Activated naive CD8-positive, alpha-beta T cell treated with anti-CD3 and anti-CD28 coated beads, Interleukin-2, amount 10 ng/mL, durations not matched to agents 7 days and 5 days (primary cell): ENCODE measurements at regions not wholly inside any gene's neighbourhood (a gene's known extent, or its start where the extent isn't known, plus 50 kb on each side); places are given as distances from the start of the nearest gene placed in this dataset.

Experiments
- ATAC-seq: fragments of 150-1000 bp; cut with Tn5 transposase; one replicate; pipeline ENCODE4 v1.10.0; 2021; ENCODE audit warnings: low read depth, moderate library complexity
- POLR2A ChIA-PET: fragments of 350-600 bp; sonication (Branson Sonifier 250); formaldehyde crosslinking; loops from one replicate; lab custom pipeline; 2021; ENCODE audit warnings: antibody characterized with exemption; lab: Charles Lee
- DNase-seq: peaks from one replicate; pipeline ENCODE4 v3.0.0; 2021
- H3K27ac Mint-ChIP-seq: one replicate; pipeline ENCODE4 v1.8.0; 2022; ENCODE audit warnings: mild to moderate bottlenecking, mixed read lengths
- H3K27me3 Mint-ChIP-seq: one replicate; pipeline ENCODE4 v1.8.0; 2022; ENCODE audit warnings: mild to moderate bottlenecking, moderate library complexity, mixed read lengths
- H3K36me3 Mint-ChIP-seq: one replicate; pipeline ENCODE4 v1.8.0; 2021; ENCODE audit warnings: mild to moderate bottlenecking, mixed read lengths
- H3K4me1 Mint-ChIP-seq: one replicate; pipeline ENCODE4 v1.8.0; 2021; ENCODE audit warnings: mixed read lengths
- H3K4me3 Mint-ChIP-seq: one replicate; pipeline ENCODE4 v1.8.0; 2022; ENCODE audit warnings: mild to moderate bottlenecking, moderate library complexity, mixed read lengths
- H3K9me3 Mint-ChIP-seq: one replicate; pipeline ENCODE4 v1.8.0; 2021; ENCODE audit warnings: mixed read lengths

- H3K9me3 Mint-ChIP-seq: peaks cover 10% of the 10 kb centered on the region
- H3K36me3 Mint-ChIP-seq: no peaks in the 10 kb centered on the region
- no peaks in the 10 kb centered on the region for H3K27me3 Mint-ChIP-seq
- POLR2A ChIA-PET: no interaction called here
- DNase-seq (no peak), ATAC-seq (no peak)
- H3K27ac Mint-ChIP-seq: no peak overlapping the region
- no peaks in the 10 kb centered on the region for H3K4me1 Mint-ChIP-seq
- H3K4me3 Mint-ChIP-seq: no peak overlapping the region
Observed at GRCh38 chr14:83441801-83442200, 1908.1 kb upstream of the SEL1L start.

GRCh38 chr14:83455561-83455960, 1921.9 kb upstream of the SEL1L start:
- Mint-ChIP-seq H3K9me3 (peaks cover 2% of the 10 kb centered on the region), H3K27me3 (no peaks in the 10 kb centered on the region), H3K36me3 (no peaks in the 10 kb centered on the region), H3K27ac (no peak overlapping the region), H3K4me1 (no peaks in the 10 kb centered on the region), H3K4me3 (no peak overlapping the region)
- DNase-seq (no peak), ATAC-seq (no peak)
- POLR2A ChIA-PET: no interaction called here

GRCh38 chr14:83461521-83461920, 1927.9 kb upstream of the SEL1L start:
- no peaks in the 10 kb centered on the region for H3K27me3 Mint-ChIP-seq
- H3K36me3 Mint-ChIP-seq: no peaks in the 10 kb centered on the region
- ATAC-seq: no peak
- H3K4me3 Mint-ChIP-seq: no peak overlapping the region
- H3K27ac Mint-ChIP-seq: no peak overlapping the region
- peaks cover 3% of the 10 kb centered on the region for H3K9me3 Mint-ChIP-seq
- POLR2A ChIA-PET: no interaction called here
- no peaks in the 10 kb centered on the region for H3K4me1 Mint-ChIP-seq
- no peak for DNase-seq

GRCh38 chr14:83462759-83463158, 1929.1 kb upstream of the SEL1L start:
- no peaks in the 10 kb centered on the region for H3K4me1 Mint-ChIP-seq
- H3K36me3 Mint-ChIP-seq: no peaks in the 10 kb centered on the region
- H3K27me3 Mint-ChIP-seq: no peaks in the 10 kb centered on the region
- POLR2A ChIA-PET: no interaction called here
- H3K27ac Mint-ChIP-seq: no peak overlapping the region
- H3K4me3 Mint-ChIP-seq: no peak overlapping the region
- H3K9me3 Mint-ChIP-seq: peaks cover 3% of the 10 kb centered on the region
- ATAC-seq (no peak), DNase-seq (no peak)

GRCh38 chr14:83463500-83464098, 1929.9 kb upstream of the SEL1L start:
- DNase-seq (no peak), ATAC-seq (no peak)
- POLR2A ChIA-PET: no interaction called here
- Mint-ChIP-seq H3K9me3 (peaks cover 1% of the 10 kb centered on the region), H3K4me1 (no peaks in the 10 kb centered on the region), H3K27ac (no peak overlapping the region), H3K36me3 (no peaks in the 10 kb centered on the region), H3K27me3 (no peaks in the 10 kb centered on the region), H3K4me3 (no peak overlapping the region)

- no peak overlapping the region for H3K27ac Mint-ChIP-seq
- POLR2A ChIA-PET: no interaction called here
- DNase-seq (no peak), ATAC-seq (no peak)
- H3K4me1 Mint-ChIP-seq: no peaks in the 10 kb centered on the region
- no peaks in the 10 kb centered on the region for H3K27me3 Mint-ChIP-seq
- H3K9me3 Mint-ChIP-seq: no peaks in the 10 kb centered on the region
- no peaks in the 10 kb centered on the region for H3K36me3 Mint-ChIP-seq
- H3K4me3 Mint-ChIP-seq: no peak overlapping the region
Observed at GRCh38 chr14:83467811-83468210, 1934.2 kb upstream of the SEL1L start.

GRCh38 chr14:83470466-83470865, 1936.8 kb upstream of the SEL1L start:
- Mint-ChIP-seq H3K27ac (no peak overlapping the region), H3K36me3 (no peaks in the 10 kb centered on the region), H3K27me3 (no peaks in the 10 kb centered on the region), H3K4me1 (no peaks in the 10 kb centered on the region), H3K9me3 (no peaks in the 10 kb centered on the region), H3K4me3 (no peak overlapping the region)
- ATAC-seq: no peak
- no peak for DNase-seq
- POLR2A ChIA-PET: no interaction called here

- Mint-ChIP-seq H3K4me3 (no peak overlapping the region), H3K27me3 (no peaks in the 10 kb centered on the region), H3K36me3 (no peaks in the 10 kb centered on the region), H3K9me3 (no peaks in the 10 kb centered on the region), H3K4me1 (no peaks in the 10 kb centered on the region), H3K27ac (no peak overlapping the region)
- POLR2A ChIA-PET: no interaction called here
- no peak for ATAC-seq
- no peak for DNase-seq
Observed at GRCh38 chr14:83470959-83471695, 1937.5 kb upstream of the SEL1L start.

GRCh38 chr14:83473416-83474235, 1940.0 kb upstream of the SEL1L start:
- no peak for DNase-seq
- Mint-ChIP-seq H3K4me1 (no peaks in the 10 kb centered on the region), H3K36me3 (no peaks in the 10 kb centered on the region), H3K27me3 (no peaks in the 10 kb centered on the region), H3K9me3 (peaks cover 2% of the 10 kb centered on the region), H3K4me3 (no peak overlapping the region), H3K27ac (no peak overlapping the region)
- POLR2A ChIA-PET: no interaction called here
- no peak for ATAC-seq

- ATAC-seq (no peak), DNase-seq (no peak)
- Mint-ChIP-seq H3K27me3 (no peaks in the 10 kb centered on the region), H3K27ac (no peak overlapping the region), H3K9me3 (peaks cover 7% of the 10 kb centered on the region), H3K4me1 (no peaks in the 10 kb centered on the region), H3K36me3 (no peaks in the 10 kb centered on the region), H3K4me3 (no peak overlapping the region)
- POLR2A ChIA-PET: no interaction called here
Observed at GRCh38 chr14:83478741-83479140, 1945.1 kb upstream of the SEL1L start.

- Mint-ChIP-seq H3K27me3 (no peaks in the 10 kb centered on the region), H3K36me3 (no peaks in the 10 kb centered on the region), H3K9me3 (peaks cover 8% of the 10 kb centered on the region), H3K4me3 (no peak overlapping the region), H3K27ac (no peak overlapping the region), H3K4me1 (no peaks in the 10 kb centered on the region)
- ATAC-seq: no peak
- POLR2A ChIA-PET: no interaction called here
- DNase-seq: no peak
Observed at GRCh38 chr14:83483063-83483462, 1949.4 kb upstream of the SEL1L start.

- H3K4me3 Mint-ChIP-seq: no peak overlapping the region
- peaks cover 8% of the 10 kb centered on the region for H3K9me3 Mint-ChIP-seq
- POLR2A ChIA-PET: no interaction called here
- no peaks in the 10 kb centered on the region for H3K27me3 Mint-ChIP-seq
- H3K36me3 Mint-ChIP-seq: no peaks in the 10 kb centered on the region
- H3K27ac Mint-ChIP-seq: no peak overlapping the region
- ATAC-seq (no peak), DNase-seq (no peak)
- H3K4me1 Mint-ChIP-seq: no peaks in the 10 kb centered on the region
Observed at GRCh38 chr14:83485591-83485990, 1951.9 kb upstream of the SEL1L start.

GRCh38 chr14:83491091-83491490, 1957.4 kb upstream of the SEL1L start:
- no peak overlapping the region for H3K4me3 Mint-ChIP-seq
- H3K4me1 Mint-ChIP-seq: no peaks in the 10 kb centered on the region
- H3K9me3 Mint-ChIP-seq: peaks cover 1% of the 10 kb centered on the region
- H3K27me3 Mint-ChIP-seq: no peaks in the 10 kb centered on the region
- H3K27ac Mint-ChIP-seq: no peak overlapping the region
- ATAC-seq (no peak), DNase-seq (no peak)
- POLR2A ChIA-PET: no interaction called here
- no peaks in the 10 kb centered on the region for H3K36me3 Mint-ChIP-seq

- Mint-ChIP-seq H3K9me3 (peaks cover 7% of the 10 kb centered on the region), H3K4me3 (no peak overlapping the region)
- POLR2A ChIA-PET: no interaction called here
Observed at GRCh38 chr14:83520837-83521236, 1987.2 kb upstream of the SEL1L start.

More at GRCh38 chr14:83520837-83521236, 1987.2 kb upstream of the SEL1L start:
- H3K4me1 Mint-ChIP-seq: no peaks in the 10 kb centered on the region
- H3K27ac Mint-ChIP-seq: no peak overlapping the region
- no peaks in the 10 kb centered on the region for H3K27me3 Mint-ChIP-seq
- no peak for ATAC-seq
- H3K36me3 Mint-ChIP-seq: no peaks in the 10 kb centered on the region
- no peak for DNase-seq
